Esophagus muscularis mucosa (tissue), 4 donors: ENCODE measurements at regions not wholly inside any gene's neighbourhood (a gene's known extent, or its start where the extent isn't known, plus 50 kb on each side); places are given as distances from the start of the nearest gene placed in this dataset.

ENCODE experiments used
- EP300 ChIP-seq: sonication (generic); formaldehyde crosslinking; IDR thresholded peaks from one replicate; pipeline ENCODE4 v1.6.1; 2017; ENCODE audit warnings: antibody characterized with exemption
- POLR2A ChIP-seq: fragments of 450-650 bp; IDR thresholded peaks from one replicate; pipeline ENCODE4 v1.6.1; 2017; ENCODE audit warnings: antibody characterized with exemption, moderate library complexity, mild to moderate bottlenecking, low read depth
- POLR2AphosphoS5 ChIP-seq, 2 donors: sonication (generic); formaldehyde crosslinking; IDR thresholded peaks; one replicate each; pipeline ENCODE4 v1.6.1; 2017; ENCODE audit warnings: antibody characterized with exemption in 2 of 2
- TF ChIP-seq, protein P1 (sequence below), 3 experiments: fragments of 200-600 bp in 2 of 3; fragments of 450-650 bp in 1 of 3; sonication (generic) in 2 of 3; IDR thresholded peaks; one replicate each; pipeline ENCODE4 v1.5.1; 2017 to 2019; ENCODE audit warnings: antibody characterized with exemption in 3 of 3, mild to moderate bottlenecking in 2 of 3, moderate library complexity in 1 of 3

DNA sequence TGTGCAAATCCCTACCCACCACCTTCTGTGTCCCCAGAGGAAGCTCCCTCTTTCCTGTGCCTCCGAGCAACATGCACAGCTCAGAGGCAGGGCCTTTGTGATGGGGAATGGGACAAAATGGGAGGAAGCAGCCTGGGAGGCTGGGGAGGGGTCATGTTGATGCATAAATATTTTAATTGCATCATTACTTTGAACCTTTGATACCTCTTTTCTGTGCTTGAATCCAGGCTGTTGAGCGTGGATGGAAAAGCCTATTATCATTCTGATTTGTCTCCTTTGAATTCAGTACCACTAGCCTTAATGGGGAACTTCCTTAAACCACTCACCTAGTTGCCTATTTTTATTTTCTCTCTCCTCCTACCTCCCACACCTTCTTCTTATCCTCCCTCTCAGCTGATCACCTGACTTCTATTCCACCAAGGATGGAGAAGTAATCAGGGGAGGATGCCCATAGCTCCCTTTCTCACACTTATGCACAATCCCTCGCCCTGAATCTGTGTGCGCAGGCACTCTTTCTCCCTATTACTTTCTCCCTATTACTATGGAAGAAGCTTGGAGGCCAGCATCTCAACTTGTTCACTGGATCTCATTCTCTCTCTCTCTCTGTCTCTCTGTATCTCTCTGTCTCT, 78.5 kb downstream of the SEC61G start:
- TF ChIP-seq, protein P1, sequence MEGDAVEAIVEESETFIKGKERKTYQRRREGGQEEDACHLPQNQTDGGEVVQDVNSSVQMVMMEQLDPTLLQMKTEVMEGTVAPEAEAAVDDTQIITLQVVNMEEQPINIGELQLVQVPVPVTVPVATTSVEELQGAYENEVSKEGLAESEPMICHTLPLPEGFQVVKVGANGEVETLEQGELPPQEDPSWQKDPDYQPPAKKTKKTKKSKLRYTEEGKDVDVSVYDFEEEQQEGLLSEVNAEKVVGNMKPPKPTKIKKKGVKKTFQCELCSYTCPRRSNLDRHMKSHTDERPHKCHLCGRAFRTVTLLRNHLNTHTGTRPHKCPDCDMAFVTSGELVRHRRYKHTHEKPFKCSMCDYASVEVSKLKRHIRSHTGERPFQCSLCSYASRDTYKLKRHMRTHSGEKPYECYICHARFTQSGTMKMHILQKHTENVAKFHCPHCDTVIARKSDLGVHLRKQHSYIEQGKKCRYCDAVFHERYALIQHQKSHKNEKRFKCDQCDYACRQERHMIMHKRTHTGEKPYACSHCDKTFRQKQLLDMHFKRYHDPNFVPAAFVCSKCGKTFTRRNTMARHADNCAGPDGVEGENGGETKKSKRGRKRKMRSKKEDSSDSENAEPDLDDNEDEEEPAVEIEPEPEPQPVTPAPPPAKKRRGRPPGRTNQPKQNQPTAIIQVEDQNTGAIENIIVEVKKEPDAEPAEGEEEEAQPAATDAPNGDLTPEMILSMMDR (IDR thresholded peaks at IDR 0.05) = no peak
- no peak for TF ChIP-seq POLR2A
- TF ChIP-seq EP300 = no peak
- no peak for TF ChIP-seq POLR2AphosphoS5 (IDR thresholded peaks at IDR 0.05)
